Upper lobe of right lung (tissue), 1 donor: ENCODE measurements at regions not wholly inside any gene's neighbourhood (a gene's known extent, or its start where the extent isn't known, plus 50 kb on each side); places are given as distances from the start of the nearest gene placed in this dataset.

Experiments
- ATAC-seq: fragments of 200-7000 bp; cut with Tn5 transposase; one replicate; pipeline ENCODE4 v1.9.1; 2020; ENCODE audit warnings: mild to moderate bottlenecking, moderate library complexity
- DNase-seq: peaks from one replicate; pipeline ENCODE4 v3.0.0-alpha.2; 2020
- H3K27ac ChIP-seq: fragments of 200-600 bp; one replicate; pipeline ENCODE4 v1.8.0; 2022
- H3K27me3 ChIP-seq: fragments of 200-600 bp; one replicate; pipeline ENCODE4 v1.8.0; 2022; ENCODE audit warnings: mild to moderate bottlenecking
- H3K36me3 ChIP-seq: fragments of 200-600 bp; one replicate; pipeline ENCODE4 v1.8.0; 2022
- H3K4me1 ChIP-seq: fragments of 200-600 bp; one replicate; pipeline ENCODE4 v1.8.0; 2022
- H3K4me3 ChIP-seq: fragments of 200-600 bp; one replicate; pipeline ENCODE4 v1.8.0; 2022; ENCODE audit warnings: mild to moderate bottlenecking
- H3K9me3 ChIP-seq: fragments of 200-600 bp; one replicate; pipeline ENCODE4 v1.8.0; 2022
- CTCF ChIP-seq: fragments of 200-600 bp; IDR thresholded peaks from one replicate; pipeline ENCODE4 v1.8.0; 2022; ENCODE audit warnings: antibody characterized with exemption
- intact Hi-C: fragments of 100-400 bp; cut with DNase I; formaldehyde crosslinking; loops from one replicate; pipeline ENCODE4 v1.11.0; 2022
- donor health status: DM: no; HTN: yes; CAD: no; lungs with severe emphysema.

- Histone ChIP-seq H3K4me3 (no peak overlapping the region), H3K4me1 (no peaks in the 10 kb centered on the region), H3K27ac (no peak overlapping the region), H3K36me3 (no peaks in the 10 kb centered on the region), H3K27me3 (no peaks in the 10 kb centered on the region), H3K9me3 (no peaks in the 10 kb centered on the region)
- no peak for TF ChIP-seq CTCF
- intact Hi-C loops = no loop called here
- ATAC-seq = no peak
- no peak for DNase-seq
Measured at GRCh38 chr5:125185740-125186139, 439.3 kb upstream of the ZNF608 start.

- DNase-seq = no peak
- no peak for ATAC-seq
- Histone ChIP-seq H3K9me3 (no peaks in the 10 kb centered on the region), H3K27ac (no peak overlapping the region), H3K4me1 (no peaks in the 10 kb centered on the region), H3K27me3 (no peaks in the 10 kb centered on the region), H3K36me3 (no peaks in the 10 kb centered on the region), H3K4me3 (no peak overlapping the region)
- no peak for TF ChIP-seq CTCF
- intact Hi-C loops = no loop called here
Measured at GRCh38 chr5:125186911-125187375, 440.5 kb upstream of the ZNF608 start.

GRCh38 chr5:125189531-125189941, 443.1 kb upstream of the ZNF608 start:
- no peaks in the 10 kb centered on the region for H3K4me1 ChIP-seq
- H3K27ac ChIP-seq = no peak overlapping the region
- no peak for TF ChIP-seq CTCF
- H3K4me3 ChIP-seq = no peak overlapping the region
- H3K27me3 ChIP-seq = no peaks in the 10 kb centered on the region
- DNase-seq (no peak), ATAC-seq (no peak)
- no peaks in the 10 kb centered on the region for H3K9me3 ChIP-seq
- intact Hi-C loops = no loop called here
- no peaks in the 10 kb centered on the region for H3K36me3 ChIP-seq

- intact Hi-C loops = no loop called here
- no peak for DNase-seq
- H3K36me3 ChIP-seq = no peaks in the 10 kb centered on the region
- TF ChIP-seq CTCF = no peak
- H3K9me3 ChIP-seq = no peaks in the 10 kb centered on the region
- no peak for ATAC-seq
- no peaks in the 10 kb centered on the region for H3K27me3 ChIP-seq
- no peak overlapping the region for H3K4me3 ChIP-seq
- H3K4me1 ChIP-seq = no peaks in the 10 kb centered on the region
- H3K27ac ChIP-seq = no peak overlapping the region
Measured at GRCh38 chr5:125190232-125191087, 444.0 kb upstream of the ZNF608 start.

GRCh38 chr5:125194883-125195282, 448.4 kb upstream of the ZNF608 start:
- Histone ChIP-seq H3K27ac (no peak overlapping the region), H3K4me1 (no peaks in the 10 kb centered on the region), H3K9me3 (no peaks in the 10 kb centered on the region), H3K4me3 (no peak overlapping the region), H3K36me3 (no peaks in the 10 kb centered on the region), H3K27me3 (no peaks in the 10 kb centered on the region)
- no peak for TF ChIP-seq CTCF
- intact Hi-C loops = no loop called here
- no peak for ATAC-seq
- no peak for DNase-seq
